ENCODE measurements at regions not wholly inside any gene's neighbourhood (a gene's known extent, or its start where the extent isn't known, plus 50 kb on each side); places are given as distances from the start of the nearest gene placed in this dataset.

DNA sequence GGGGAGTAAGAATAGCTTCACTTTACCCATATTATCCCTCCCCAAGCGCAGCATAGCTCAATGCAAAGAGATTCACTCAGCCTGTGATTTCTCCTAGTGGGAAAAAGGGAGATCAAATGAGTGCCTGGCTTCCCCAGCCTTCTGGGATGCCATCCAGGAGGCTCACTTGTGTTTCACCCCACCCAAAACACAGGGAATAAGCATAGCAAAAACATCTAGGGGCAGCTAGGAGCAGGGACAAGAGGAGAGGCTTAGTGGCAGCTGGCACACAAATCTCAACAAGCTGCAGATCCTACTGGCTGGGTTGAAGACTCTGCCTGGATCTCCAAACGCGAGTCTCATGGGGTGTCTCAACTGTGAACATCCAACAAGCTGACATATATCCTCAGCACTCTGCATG lies 715.8 kb downstream of the RNF144B start:
- TF ChIP-seq, protein P1, sequence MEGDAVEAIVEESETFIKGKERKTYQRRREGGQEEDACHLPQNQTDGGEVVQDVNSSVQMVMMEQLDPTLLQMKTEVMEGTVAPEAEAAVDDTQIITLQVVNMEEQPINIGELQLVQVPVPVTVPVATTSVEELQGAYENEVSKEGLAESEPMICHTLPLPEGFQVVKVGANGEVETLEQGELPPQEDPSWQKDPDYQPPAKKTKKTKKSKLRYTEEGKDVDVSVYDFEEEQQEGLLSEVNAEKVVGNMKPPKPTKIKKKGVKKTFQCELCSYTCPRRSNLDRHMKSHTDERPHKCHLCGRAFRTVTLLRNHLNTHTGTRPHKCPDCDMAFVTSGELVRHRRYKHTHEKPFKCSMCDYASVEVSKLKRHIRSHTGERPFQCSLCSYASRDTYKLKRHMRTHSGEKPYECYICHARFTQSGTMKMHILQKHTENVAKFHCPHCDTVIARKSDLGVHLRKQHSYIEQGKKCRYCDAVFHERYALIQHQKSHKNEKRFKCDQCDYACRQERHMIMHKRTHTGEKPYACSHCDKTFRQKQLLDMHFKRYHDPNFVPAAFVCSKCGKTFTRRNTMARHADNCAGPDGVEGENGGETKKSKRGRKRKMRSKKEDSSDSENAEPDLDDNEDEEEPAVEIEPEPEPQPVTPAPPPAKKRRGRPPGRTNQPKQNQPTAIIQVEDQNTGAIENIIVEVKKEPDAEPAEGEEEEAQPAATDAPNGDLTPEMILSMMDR (conservative IDR thresholded peaks at IDR 0.05; ENCODE audit: low read length): no peak
- no peak for DNase-seq (ENCODE audit: low read depth)
- no peak overlapping the region for H3K4me3 ChIP-seq (ENCODE audit: low read length)

DNA sequence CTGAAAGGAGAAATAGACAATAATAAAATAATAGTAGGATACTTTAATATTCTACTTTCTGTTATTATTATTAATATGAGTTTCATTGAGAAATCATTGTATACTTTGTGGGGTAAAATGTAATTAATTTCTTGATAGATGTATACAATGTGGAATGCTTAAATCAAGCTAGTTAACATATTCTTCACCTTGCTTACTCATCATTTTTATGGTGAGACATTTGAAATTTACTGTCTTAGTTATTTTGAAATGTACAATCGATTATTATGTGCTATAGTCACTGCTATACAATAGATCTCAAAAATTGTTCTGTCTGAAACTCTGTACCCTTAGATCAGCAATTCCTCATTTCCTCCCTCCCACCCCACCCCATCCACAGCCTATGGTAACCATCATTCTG lies 720.3 kb downstream of the RNF144B start:
- TF ChIP-seq, protein P1 (conservative IDR thresholded peaks at IDR 0.05; ENCODE audit: low read length): no peak
- DNase-seq (ENCODE audit: low read depth): no peak
- H3K4me3 ChIP-seq (ENCODE audit: low read length): no peak overlapping the region

DNA sequence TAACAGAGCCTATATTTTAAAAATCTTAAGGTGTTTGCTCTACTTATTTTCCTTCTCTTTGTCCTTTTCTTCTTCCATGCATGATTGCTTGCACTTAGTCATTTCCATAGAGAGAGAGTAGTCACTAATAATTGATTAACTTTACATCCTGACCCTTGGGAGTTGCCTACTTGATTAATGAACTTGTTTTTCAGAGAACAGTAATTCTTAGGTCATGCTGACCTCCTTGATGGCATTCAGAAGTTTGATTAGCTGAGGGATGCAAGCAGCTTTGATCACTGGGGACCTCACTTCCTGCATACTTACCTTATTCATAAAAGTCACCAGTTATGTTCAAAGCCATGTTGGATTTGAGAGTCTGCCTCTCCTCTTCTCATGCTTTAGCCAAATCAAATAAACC lies 715.6 kb upstream of the ID4 start:
- H3K4me3 ChIP-seq (ENCODE audit: low read length): no peak overlapping the region
- TF ChIP-seq, protein P1 (conservative IDR thresholded peaks at IDR 0.05; ENCODE audit: low read length): no peak
- no peak for DNase-seq (ENCODE audit: low read depth)

DNA sequence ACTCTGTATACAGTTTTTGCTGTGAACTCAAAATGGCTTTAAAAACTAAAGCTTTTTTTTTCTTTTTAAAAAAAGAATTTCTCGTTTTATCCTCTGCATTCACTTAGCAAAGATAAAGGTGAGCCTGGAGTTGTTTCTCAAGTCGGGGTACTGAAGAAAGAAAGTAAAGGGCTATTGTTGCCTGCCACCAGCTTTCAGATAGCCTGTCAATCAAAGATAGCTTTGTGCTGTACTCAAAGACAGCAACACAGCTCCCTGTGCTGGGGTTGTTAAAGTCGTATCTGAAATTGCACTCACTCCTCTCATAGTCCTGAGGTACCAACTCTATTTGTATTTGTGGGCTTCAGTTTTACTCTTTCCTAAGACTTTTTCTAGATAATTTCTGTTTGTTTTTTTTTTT lies 710.1 kb upstream of the ID4 start:
- TF ChIP-seq, protein P1 (conservative IDR thresholded peaks at IDR 0.05; ENCODE audit: low read length): no peak
- DNase-seq (ENCODE audit: low read depth): no peak
- no peak overlapping the region for H3K4me3 ChIP-seq (ENCODE audit: low read length)

DNA sequence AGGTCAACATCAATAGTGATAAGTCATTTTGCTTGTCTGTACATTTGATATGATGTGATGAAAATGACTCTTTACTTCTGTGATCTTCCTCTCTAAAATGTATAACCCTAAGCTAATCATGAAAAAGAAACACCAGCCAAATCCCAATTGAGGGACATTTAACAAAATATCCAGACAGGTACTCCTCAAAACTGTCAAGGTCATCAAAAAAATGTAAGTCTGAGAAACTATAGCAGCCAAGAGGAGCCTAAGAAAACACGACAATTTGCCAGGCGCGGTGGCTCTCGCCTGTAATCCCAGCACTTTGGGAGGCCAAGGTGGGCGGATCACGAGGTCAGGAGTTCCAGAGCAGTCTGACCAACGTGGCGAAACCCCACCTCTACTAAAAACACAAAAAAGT lies 708.5 kb upstream of the ID4 start:
- DNase-seq (ENCODE audit: low read depth): no peak
- TF ChIP-seq, protein P1 (conservative IDR thresholded peaks at IDR 0.05; ENCODE audit: low read length): no peak
- no peak overlapping the region for H3K4me3 ChIP-seq (ENCODE audit: low read length)

DNA sequence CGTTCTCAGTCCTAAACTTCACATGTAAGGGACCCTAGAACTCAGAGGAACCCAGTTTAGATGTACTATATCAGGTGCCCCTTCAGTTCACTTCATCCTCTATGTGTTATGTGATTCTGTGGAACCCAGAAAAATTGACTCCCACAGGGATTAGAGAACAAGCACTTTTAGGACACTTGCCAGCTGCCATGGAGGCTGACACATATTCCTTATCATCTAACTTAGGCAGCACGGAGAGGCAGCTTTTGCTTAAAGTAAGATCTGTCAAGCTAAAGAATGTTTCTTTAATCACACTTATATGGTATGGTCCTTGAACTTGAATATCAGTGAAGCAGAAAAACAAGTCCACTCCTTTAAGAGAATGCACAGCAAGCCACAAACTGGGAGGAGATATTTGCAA lies 701.5 kb upstream of the ID4 start:
- TF ChIP-seq, protein P1 (conservative IDR thresholded peaks at IDR 0.05; ENCODE audit: low read length): no peak
- H3K4me3 ChIP-seq (ENCODE audit: low read length): no peak overlapping the region
- no peak for DNase-seq (ENCODE audit: low read depth)

DNA sequence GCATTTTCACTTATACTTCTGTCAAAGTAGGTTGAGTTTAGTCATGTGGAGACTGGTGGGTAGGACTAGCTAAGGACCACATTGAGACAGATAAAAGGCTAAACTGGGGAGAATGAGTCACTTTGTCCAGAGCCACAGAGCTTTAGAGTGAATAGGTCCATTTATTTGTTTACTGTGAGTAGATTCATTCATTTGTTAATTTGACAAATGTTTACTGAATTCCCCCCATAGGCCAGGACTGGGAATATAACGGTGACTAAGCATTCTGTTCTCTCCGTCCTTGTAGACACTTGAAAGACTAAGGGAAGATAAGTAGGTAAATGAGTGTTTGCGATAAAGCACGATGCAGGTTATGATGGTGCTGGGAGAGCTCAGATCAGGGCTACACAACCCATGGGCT lies 699.7 kb upstream of the ID4 start:
- H3K4me3 ChIP-seq (ENCODE audit: low read length): no peak overlapping the region
- TF ChIP-seq, protein P1 (conservative IDR thresholded peaks at IDR 0.05; ENCODE audit: low read length): no peak
- DNase-seq (ENCODE audit: low read depth): no peak
